ENCODE measurements at regions not wholly inside any gene's neighbourhood (a gene's known extent, or its start where the extent isn't known, plus 50 kb on each side); places are given as distances from the start of the nearest gene placed in this dataset.
A peak's percentile ranks its signal among the peaks of the same experiment; 100 is the strongest.

DNA sequence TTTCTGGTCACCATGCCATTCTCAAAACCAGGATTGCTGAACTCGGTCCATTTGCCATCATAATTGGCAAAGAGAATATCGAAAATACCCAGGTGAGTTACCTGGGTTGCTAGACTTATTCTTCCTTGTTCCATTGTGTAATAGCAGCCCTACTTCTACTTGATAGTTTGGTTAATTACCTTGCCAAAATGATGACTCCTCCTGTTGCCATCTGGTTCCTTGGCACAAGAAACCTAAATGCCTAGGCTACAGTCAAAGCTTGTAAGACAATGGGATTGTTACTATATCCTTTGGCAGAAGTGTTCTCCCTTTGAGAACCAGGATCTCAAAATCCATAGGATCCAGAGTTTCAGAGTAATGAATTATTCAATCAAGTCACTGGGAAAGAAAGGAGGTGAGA, 373.2 kb upstream of the ACTBL2 start:
- Histone ChIP-seq H3K9me2 (replicated peaks; ENCODE audit: low read length) (no peaks in the 10 kb centered on the region), H3K4me3 (ENCODE audit: low read length) (no peak overlapping the region), H3K4me2 (ENCODE audit: low read length) (no peak overlapping the region), H3K9me3 (ENCODE audit: low read length) (no peaks in the 10 kb centered on the region), H3K27ac (ENCODE audit: low read length) (no peak overlapping the region), H3K4me1 (ENCODE audit: insufficient read depth, low read length) (no peaks in the 10 kb centered on the region), H4K20me1 (ENCODE audit: low read length) (no peaks in the 10 kb centered on the region), H3K9ac (ENCODE audit: low read length) (no peak overlapping the region), H3K79me2 (ENCODE audit: low read length) (no peaks in the 10 kb centered on the region), H3F3A (ENCODE audit: low read length, unreplicated experiment) (no peaks in the 10 kb centered on the region), H3K36me3 (ENCODE audit: low read depth, low read length) (no peaks in the 10 kb centered on the region), H3K27me3 (ENCODE audit: low read length) (no peaks in the 10 kb centered on the region), H2AFZ (ENCODE audit: low read length) (no peak overlapping the region)
- DNase-seq = no peak
- ATAC-seq = no peak
- intact Hi-C loops (cut with micrococcal nuclease) = no loop called here
- BruUV-seq (replicated peaks) = no TSS peak
- POLR2A ChIA-PET (ENCODE audit: unreplicated experiment) = no interaction called here
- TF ChIP-seq EZH2 (IDR thresholded peaks at IDR 0.05; ENCODE audit: low read length, unreplicated experiment) (no peak), EZH2phosphoT487 (IDR thresholded peaks at IDR 0.05; ENCODE audit: borderline replicate concordance, low read length) (no peak)
- TF ChIP-seq, protein P1, sequence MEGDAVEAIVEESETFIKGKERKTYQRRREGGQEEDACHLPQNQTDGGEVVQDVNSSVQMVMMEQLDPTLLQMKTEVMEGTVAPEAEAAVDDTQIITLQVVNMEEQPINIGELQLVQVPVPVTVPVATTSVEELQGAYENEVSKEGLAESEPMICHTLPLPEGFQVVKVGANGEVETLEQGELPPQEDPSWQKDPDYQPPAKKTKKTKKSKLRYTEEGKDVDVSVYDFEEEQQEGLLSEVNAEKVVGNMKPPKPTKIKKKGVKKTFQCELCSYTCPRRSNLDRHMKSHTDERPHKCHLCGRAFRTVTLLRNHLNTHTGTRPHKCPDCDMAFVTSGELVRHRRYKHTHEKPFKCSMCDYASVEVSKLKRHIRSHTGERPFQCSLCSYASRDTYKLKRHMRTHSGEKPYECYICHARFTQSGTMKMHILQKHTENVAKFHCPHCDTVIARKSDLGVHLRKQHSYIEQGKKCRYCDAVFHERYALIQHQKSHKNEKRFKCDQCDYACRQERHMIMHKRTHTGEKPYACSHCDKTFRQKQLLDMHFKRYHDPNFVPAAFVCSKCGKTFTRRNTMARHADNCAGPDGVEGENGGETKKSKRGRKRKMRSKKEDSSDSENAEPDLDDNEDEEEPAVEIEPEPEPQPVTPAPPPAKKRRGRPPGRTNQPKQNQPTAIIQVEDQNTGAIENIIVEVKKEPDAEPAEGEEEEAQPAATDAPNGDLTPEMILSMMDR (conservative IDR thresholded peaks at IDR 0.05; ENCODE audit: low read depth, low read length) = no peak
- CTCF ChIA-PET = no interaction called here

DNA sequence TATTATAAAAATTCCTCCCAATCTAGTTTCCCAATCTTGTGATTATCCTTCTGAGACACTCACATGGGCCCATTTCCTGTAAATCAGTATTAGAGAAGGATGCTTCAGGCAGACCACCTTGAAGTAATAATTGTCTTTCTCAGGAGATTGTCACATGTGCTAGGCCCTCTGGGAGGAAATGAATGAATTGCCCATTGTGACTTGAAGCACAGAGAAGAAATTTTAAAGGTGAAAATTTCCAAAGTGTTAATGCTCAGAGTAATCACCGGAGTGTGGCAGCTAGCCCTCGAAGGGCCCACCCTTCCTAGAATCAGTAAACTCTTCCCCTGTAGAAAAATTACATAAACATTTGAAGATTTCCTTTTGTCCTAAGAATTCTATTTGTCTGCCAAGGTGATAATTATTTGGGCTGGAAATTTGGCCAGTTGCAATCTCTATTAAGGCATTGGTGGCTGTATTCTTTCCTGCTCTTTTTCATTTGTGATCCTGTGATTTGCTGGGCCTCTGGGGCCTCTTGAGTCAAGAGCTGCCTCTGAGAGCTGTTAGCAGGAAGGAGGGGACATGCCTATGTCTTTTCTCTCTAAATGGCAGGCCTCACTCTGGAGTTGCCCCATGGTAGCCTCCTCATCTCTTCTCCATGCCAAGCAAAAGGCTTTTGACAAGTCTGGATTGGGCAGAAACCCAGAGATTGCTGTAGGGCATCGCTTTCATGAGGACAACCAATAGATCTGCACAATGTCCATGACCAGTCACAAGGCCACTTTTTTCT, 371.5 kb upstream of the ACTBL2 start:
- no peaks in the 10 kb centered on the region for H3K36me3 ChIP-seq (ENCODE audit: low read depth, low read length)
- H3K9me2 ChIP-seq (replicated peaks; ENCODE audit: low read length) = no peaks in the 10 kb centered on the region
- no peak for ATAC-seq
- no peak overlapping the region for H3K9ac ChIP-seq (ENCODE audit: low read length)
- H3K27me3 ChIP-seq (ENCODE audit: low read length) = no peaks in the 10 kb centered on the region
- intact Hi-C loops (cut with micrococcal nuclease) = no loop called here
- ChIA-PET POLR2A (ENCODE audit: unreplicated experiment) (no interaction called here), CTCF (no interaction called here)
- H3K4me3 ChIP-seq (ENCODE audit: low read length) = no peak overlapping the region
- H4K20me1 ChIP-seq (ENCODE audit: low read length) = no peaks in the 10 kb centered on the region
- TF ChIP-seq, protein P1 (conservative IDR thresholded peaks at IDR 0.05; ENCODE audit: low read depth, low read length) = no peak
- TF ChIP-seq EZH2 (IDR thresholded peaks at IDR 0.05; ENCODE audit: low read length, unreplicated experiment) = no peak
- no peaks in the 10 kb centered on the region for H3F3A ChIP-seq (ENCODE audit: low read length, unreplicated experiment)
- no peak overlapping the region for H3K27ac ChIP-seq (ENCODE audit: low read length)
- no peak for DNase-seq
- no TSS peak for BruUV-seq (replicated peaks)
- no peak overlapping the region for H3K4me2 ChIP-seq (ENCODE audit: low read length)
- H3K9me3 ChIP-seq (ENCODE audit: low read length) = no peaks in the 10 kb centered on the region
- H3K79me2 ChIP-seq (ENCODE audit: low read length) = no peaks in the 10 kb centered on the region
- peaks cover 7% of the 10 kb centered on the region; the same call in 1 of the 2 replicates for H3K4me1 ChIP-seq (ENCODE audit: insufficient read depth, low read length)
- no peak overlapping the region for H2AFZ ChIP-seq (ENCODE audit: low read length)

DNA sequence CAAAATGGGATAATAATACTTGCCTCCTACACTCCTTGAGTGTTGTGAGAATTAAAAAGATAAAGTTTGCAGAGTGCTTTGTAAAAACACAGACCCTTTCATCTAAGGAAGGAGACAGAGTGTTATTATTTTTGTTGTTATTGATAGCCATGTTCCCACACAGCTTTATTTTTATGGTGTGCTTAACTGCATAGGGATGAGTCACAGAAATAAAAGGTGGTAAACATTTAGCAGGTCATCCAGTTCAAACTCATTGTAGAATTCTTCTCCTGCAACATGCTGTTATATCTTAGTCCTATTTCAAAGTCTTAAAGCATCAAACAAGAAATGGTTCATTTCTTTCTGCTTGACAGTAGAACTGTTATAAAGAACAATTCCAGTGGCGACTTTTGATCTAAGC, 367.5 kb upstream of the ACTBL2 start:
- CTCF ChIA-PET = no interaction called here

More for the DNA sequence above, 367.5 kb upstream of the ACTBL2 start:
- no peaks in the 10 kb centered on the region for H3K27me3 ChIP-seq (ENCODE audit: low read length)
- H3K9ac ChIP-seq (ENCODE audit: low read length) = no peak overlapping the region
- H3K4me3 ChIP-seq (ENCODE audit: low read length) = no peak overlapping the region
- H3K4me2 ChIP-seq (ENCODE audit: low read length) = no peak overlapping the region
- BruUV-seq (replicated peaks) = no TSS peak
- H3K4me1 ChIP-seq (ENCODE audit: insufficient read depth, low read length) = peaks cover 7% of the 10 kb centered on the region; the same call in 1 of the 2 replicates
- DNase-seq (no peak), ATAC-seq (peak; percentile 56; the same call in 1 of the 2 replicates)
- POLR2A ChIA-PET (ENCODE audit: unreplicated experiment) = no interaction called here
- TF ChIP-seq EZH2 (IDR thresholded peaks at IDR 0.05; ENCODE audit: low read length, unreplicated experiment) (no peak), EZH2phosphoT487 (IDR thresholded peaks at IDR 0.05; ENCODE audit: borderline replicate concordance, low read length) (no peak)
- TF ChIP-seq, protein P1 (conservative IDR thresholded peaks at IDR 0.05; ENCODE audit: low read depth, low read length) = no peak
- no peaks in the 10 kb centered on the region for H4K20me1 ChIP-seq (ENCODE audit: low read length)
- intact Hi-C loops (cut with micrococcal nuclease) = no loop called here
- no peak overlapping the region for H2AFZ ChIP-seq (ENCODE audit: low read length)
- no peaks in the 10 kb centered on the region for H3K36me3 ChIP-seq (ENCODE audit: low read depth, low read length)
- H3K79me2 ChIP-seq (ENCODE audit: low read length) = no peaks in the 10 kb centered on the region
- no peaks in the 10 kb centered on the region for H3K9me3 ChIP-seq (ENCODE audit: low read length)
- H3F3A ChIP-seq (ENCODE audit: low read length, unreplicated experiment) = no peaks in the 10 kb centered on the region
- no peaks in the 10 kb centered on the region for H3K9me2 ChIP-seq (replicated peaks; ENCODE audit: low read length)
- H3K27ac ChIP-seq (ENCODE audit: low read length) = no peak overlapping the region

Measured in PC-3 (cell line).